Endothelial cell of hepatic sinusoid (primary cell): ENCODE measurements at regions not wholly inside any gene's neighbourhood (a gene's known extent, or its start where the extent isn't known, plus 50 kb on each side); places are given as distances from the start of the nearest gene placed in this dataset.
"Not testable (repeated sequence)": the region's sequence is repeated elsewhere in the genome, so short reads cannot be mapped to it uniquely, and the experiment has no call there.

Experiments used
- in situ Hi-C: cut with HindIII; loops from 2 replicates; pipeline ENCODE4 v1.10.0; 2017; ENCODE audit warnings: low sequenced_read_pairs

GRCh38 chr11:109480251-109480650 is 58.3 kb downstream of the C11orf87 start:
- in situ Hi-C loops, result no loop called here

- in situ Hi-C loops, result no loop called here
These were observed 64.1 kb downstream of the C11orf87 start for GRCh38 chr11:109486129-109486528.

- in situ Hi-C loops, result no loop called here
These were observed 69.1 kb downstream of the C11orf87 start for GRCh38 chr11:109490953-109491635.

GRCh38 chr11:109506115-109506514 is 84.1 kb downstream of the C11orf87 start:
- in situ Hi-C loops, result no loop called here

GRCh38 chr11:109507331-109507730 is 85.3 kb downstream of the C11orf87 start:
- in situ Hi-C loops, result no loop called here

GRCh38 chr11:109507836-109508561 is 86.0 kb downstream of the C11orf87 start:
- in situ Hi-C loops, result no loop called here

DNA sequence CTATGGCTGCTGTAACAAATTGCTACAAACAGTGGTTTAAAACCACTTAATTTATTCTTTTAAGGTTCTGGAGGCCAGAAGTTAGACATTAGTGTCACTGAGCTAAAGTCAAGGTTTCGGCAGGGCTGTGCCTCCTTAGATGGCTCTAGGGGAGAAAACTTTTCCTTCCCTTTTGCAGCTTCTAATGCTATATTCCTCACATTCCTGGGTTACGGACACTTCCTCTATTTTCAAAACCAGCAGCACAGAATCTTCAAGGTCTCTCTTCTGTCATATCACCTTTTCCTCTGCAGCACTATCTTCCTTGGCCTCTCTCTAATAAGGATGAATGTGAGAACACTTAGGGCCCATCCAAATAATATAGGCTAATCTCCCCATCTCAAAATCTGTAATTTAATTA is 87.0 kb downstream of the C11orf87 start:
- in situ Hi-C loops, result no loop called here

- in situ Hi-C loops, result no loop called here
These were observed 88.3 kb downstream of the C11orf87 start for GRCh38 chr11:109510316-109510715.

DNA sequence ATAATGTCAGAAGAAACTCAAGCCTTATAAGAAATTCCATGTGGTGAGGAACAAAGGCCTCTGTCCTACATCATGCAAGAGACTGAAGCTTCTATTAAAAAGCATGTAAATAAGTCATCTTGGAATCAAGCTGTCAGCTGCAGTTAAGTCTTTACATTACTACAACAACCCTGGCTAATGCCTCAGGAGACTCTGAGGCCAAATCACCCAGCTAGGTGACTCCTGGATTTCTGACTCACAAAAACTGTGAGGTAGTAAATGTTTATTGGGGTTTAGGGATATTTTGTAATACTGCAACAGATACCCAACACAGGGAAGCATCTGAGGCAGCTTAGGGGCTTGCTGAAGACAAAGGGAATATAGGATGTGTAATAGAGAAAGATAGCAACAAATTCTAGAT is 89.6 kb downstream of the C11orf87 start:
- in situ Hi-C loops, result no loop called here

- in situ Hi-C loops, result no loop called here
These were observed 90.3 kb downstream of the C11orf87 start for GRCh38 chr11:109512249-109512648.

GRCh38 chr11:109512680-109513079 is 90.7 kb downstream of the C11orf87 start:
- in situ Hi-C loops, result no loop called here

DNA sequence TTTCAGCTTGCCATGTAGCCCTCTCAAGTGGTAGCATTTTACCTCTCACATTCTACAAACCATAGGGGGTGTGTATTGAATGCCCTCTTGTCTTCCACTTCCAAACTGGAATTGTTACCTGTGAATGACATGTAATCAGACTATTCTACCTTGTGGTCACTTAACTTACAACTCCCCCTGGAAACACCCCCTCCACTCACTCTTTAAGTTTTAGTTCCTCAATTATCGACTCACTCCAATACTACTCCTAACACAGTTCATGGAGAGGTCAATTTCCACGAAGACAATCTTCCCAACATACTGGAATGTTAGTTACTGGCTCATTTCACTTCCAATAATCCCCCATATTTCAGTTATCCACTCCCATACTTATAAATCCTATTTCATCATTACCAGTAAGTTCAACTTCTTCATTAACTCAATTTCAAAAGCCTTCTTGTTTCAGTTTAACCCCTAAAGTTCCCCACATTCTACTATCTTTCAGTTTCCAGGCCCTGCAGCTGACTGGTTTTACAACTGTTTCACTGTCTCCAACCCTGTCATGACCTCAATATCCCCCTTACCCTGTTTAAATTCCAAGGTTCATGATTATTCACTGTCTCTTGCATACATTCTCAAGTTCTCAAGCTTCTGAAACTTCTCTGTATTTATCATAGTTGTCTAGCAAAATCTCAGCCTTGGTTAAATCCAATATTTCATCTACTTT is 92.5 kb downstream of the C11orf87 start:
- in situ Hi-C loops, result no loop called here

DNA sequence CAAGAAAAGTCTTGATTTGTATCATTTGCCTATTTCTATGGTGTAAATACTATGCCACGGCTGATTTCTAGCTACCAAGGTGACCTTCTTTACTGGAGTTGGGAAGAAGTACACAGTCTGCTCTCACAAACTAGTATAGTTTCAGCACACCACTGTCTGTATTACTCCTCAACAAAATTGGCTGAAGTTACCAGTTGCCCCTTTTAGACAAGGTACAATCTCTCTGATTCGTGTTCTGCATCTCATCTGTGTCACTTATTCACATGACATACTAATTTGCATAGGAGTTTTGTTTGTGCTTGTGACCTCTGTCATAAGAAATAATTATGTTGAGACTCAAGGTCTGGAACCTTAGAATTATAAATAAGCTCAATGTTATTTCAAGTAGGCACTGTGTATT is 97.3 kb downstream of the C11orf87 start:
- in situ Hi-C loops, result no loop called here

DNA sequence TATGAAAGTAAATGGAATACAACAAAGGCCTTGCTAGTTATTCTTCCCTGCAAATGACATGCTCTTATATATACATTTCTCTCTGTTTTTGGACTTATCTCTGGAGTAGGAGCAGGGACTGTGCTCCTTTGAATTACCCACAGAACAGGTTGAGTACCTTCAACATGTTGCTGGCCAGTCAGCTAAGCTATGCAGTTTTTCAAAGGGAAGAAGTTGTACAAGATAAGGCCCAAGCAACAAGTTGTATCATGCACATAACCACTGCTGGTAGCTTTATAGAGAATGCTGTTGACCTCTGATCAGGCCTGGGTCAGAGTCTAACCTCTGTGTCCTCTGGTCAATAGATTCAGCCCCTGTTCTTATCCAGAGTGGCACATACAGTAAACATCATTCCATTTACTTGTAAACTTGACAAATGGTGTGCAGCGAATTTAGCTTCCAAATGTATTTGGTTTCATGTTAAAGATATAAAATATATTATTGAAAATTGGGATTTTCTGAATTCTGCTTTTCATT is 99.6 kb downstream of the C11orf87 start:
- in situ Hi-C loops, result no loop called here

- in situ Hi-C loops, result no loop called here
These were observed 100.2 kb downstream of the C11orf87 start for GRCh38 chr11:109522116-109522755.

- in situ Hi-C loops, result not testable (repeated sequence)
These were observed 103.6 kb downstream of the C11orf87 start for GRCh38 chr11:109525636-109526035.

DNA sequence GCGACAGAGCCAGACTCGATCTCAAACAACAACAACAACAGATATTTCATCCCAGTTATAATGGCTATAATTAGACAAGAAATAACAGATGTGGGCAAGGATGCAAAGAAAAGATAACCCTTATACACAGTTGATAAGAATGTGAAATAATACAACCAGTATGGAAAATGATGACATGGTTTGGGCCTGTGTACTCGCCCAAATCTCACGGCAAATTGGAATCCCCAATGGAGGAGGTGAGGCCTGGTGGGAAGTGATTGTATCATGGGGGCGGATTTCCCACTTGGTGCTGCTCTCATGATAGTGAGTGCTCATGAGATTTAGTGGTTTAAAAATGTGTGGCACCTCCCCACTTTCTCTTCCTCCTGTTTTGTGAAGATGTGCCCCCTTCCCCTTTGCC is 104.1 kb downstream of the C11orf87 start:
- in situ Hi-C loops, result no loop called here

DNA sequence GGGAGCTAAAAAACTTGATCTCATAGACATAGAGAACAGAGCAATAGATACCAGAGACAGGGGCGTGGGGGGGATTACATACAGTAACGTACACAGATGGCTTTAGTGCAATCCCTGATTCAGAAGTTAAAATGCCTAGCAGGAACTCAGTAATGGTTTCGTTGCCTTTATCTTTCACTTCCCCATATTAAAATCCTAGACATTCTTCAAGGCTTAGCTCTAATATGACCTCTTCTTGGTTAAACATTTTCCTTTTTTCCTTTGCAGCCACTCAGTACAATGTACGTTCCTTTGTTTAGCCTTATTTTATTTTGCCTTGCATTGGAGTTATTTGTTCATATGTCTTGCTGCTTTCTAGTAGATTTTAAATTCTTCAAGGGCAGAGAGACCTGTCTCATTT is 104.9 kb downstream of the C11orf87 start:
- in situ Hi-C loops, result no loop called here

- in situ Hi-C loops, result no loop called here
These were observed 105.5 kb downstream of the C11orf87 start for GRCh38 chr11:109527496-109527895.

DNA sequence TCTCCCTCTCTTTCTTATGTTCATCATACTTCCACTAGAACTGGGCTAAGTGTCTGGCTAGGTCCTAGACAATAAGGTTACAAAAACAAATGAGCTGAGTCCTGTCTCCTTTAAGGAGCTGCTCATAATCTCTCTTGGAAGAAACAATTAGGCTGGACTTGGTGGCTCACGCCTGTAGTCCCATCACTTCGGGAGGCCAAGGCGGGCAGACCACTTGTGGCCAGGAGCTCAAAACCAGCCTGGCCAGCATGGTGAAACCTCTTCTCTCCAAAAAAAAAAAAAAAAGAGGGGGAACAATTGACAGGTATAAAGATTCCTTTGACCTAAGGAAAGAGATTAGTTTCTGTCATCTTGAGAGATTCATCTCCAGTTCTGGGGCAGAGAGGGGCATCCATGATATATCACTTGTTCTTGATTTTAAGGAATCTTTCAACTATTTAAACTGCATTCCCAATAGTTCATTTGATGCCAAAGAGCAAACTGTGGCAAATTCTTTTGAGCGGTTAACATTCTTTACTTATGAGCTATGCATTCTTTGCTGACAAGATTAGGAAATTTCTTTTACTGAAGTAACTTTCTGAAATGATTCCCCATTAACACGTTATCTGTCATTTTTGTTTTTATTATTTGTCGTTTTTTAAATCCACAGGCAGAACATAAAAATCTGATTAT is 125.5 kb downstream of the C11orf87 start:
- in situ Hi-C loops, result no loop called here

- in situ Hi-C loops, result no loop called here
These were observed 130.4 kb downstream of the C11orf87 start for GRCh38 chr11:109552376-109552775.
